ENCODE measurements at regions not wholly inside any gene's neighbourhood (a gene's known extent, or its start where the extent isn't known, plus 50 kb on each side); places are given as distances from the start of the nearest gene placed in this dataset.
A peak's percentile ranks its signal among the peaks of the same experiment; 100 is the strongest.

- no peak for DNase-seq (ENCODE audit: extremely low read depth, low read depth)
- no peak for TF ChIP-seq CTCF (IDR thresholded peaks at IDR 0.05; ENCODE audit: low read depth, low read length, missing control alignments)
Measured at GRCh38 chr16:66035096-66035495, 331.4 kb upstream of the CDH5 start.

GRCh38 chr16:66032841-66033240 is 333.6 kb upstream of the CDH5 start:
- DNase-seq (ENCODE audit: extremely low read depth, low read depth) = no peak
- TF ChIP-seq CTCF (IDR thresholded peaks at IDR 0.05; ENCODE audit: low read depth, low read length, missing control alignments) = no peak
- no peak overlapping the region for H3K4me3 ChIP-seq (replicated peaks; ENCODE audit: low read depth, low read length)

More at GRCh38 chr16:66035096-66035495, 331.4 kb upstream of the CDH5 start:
- no peak overlapping the region for H3K4me3 ChIP-seq (replicated peaks; ENCODE audit: low read depth, low read length)

- TF ChIP-seq CTCF (IDR thresholded peaks at IDR 0.05; ENCODE audit: low read depth, low read length, missing control alignments) = no peak
- peak; percentile 40 for DNase-seq (ENCODE audit: extremely low read depth, low read depth)
Measured at GRCh38 chr16:66030036-66030435, 336.5 kb upstream of the CDH5 start.

GRCh38 chr16:66028510-66029216 is 337.8 kb upstream of the CDH5 start:
- no peak for TF ChIP-seq CTCF (IDR thresholded peaks at IDR 0.05; ENCODE audit: low read depth, low read length, missing control alignments)
- no peak overlapping the region for H3K4me3 ChIP-seq (replicated peaks; ENCODE audit: low read depth, low read length)
- DNase-seq (ENCODE audit: extremely low read depth, low read depth) = no peak

More at GRCh38 chr16:66030036-66030435, 336.5 kb upstream of the CDH5 start:
- H3K4me3 ChIP-seq (replicated peaks; ENCODE audit: low read depth, low read length) = no peak overlapping the region

GRCh38 chr16:66026787-66027330 is 339.6 kb upstream of the CDH5 start:
- no peak overlapping the region for H3K4me3 ChIP-seq (replicated peaks; ENCODE audit: low read depth, low read length)
- TF ChIP-seq CTCF (IDR thresholded peaks at IDR 0.05; ENCODE audit: low read depth, low read length, missing control alignments) = no peak
- DNase-seq (ENCODE audit: extremely low read depth, low read depth) = no peak

GRCh38 chr16:66026211-66026610 is 340.3 kb upstream of the CDH5 start:
- H3K4me3 ChIP-seq (replicated peaks; ENCODE audit: low read depth, low read length) = no peak overlapping the region
- no peak for DNase-seq (ENCODE audit: extremely low read depth, low read depth)
- TF ChIP-seq CTCF (IDR thresholded peaks at IDR 0.05; ENCODE audit: low read depth, low read length, missing control alignments) = peak; percentile 34
